ENCODE measurements at regions not wholly inside any gene's neighbourhood (a gene's known extent, or its start where the extent isn't known, plus 50 kb on each side); places are given as distances from the start of the nearest gene placed in this dataset.

GRCh38 chr15:36313736-36314280 is 265.6 kb upstream of the CDIN1 start:
- DNase-seq, result no peak

GRCh38 chr15:36315649-36316048 is 263.8 kb upstream of the CDIN1 start:
- DNase-seq, result no peak

GRCh38 chr15:36323615-36324014 is 255.8 kb upstream of the CDIN1 start:
- DNase-seq, result no peak

DNA sequence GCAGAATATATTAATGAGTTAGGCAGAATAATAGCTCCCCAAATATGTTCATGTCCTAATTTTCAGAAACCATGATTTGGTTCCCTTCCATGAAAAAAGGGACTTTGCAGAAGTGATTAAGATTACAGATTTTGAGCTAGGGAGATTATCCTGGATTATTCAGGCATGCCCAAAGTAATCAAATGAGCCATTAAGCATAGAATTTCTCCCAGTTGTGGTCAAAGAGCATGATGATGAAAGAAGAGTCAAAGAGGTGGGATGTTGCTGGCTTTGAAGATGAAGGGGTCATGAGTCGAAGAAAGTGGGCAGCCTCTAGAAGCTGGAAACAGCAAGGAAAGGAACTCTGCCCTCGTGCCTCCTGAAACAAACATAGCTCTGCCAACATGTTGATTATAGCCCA is 254.2 kb upstream of the CDIN1 start:
- DNase-seq, result no peak

DNA sequence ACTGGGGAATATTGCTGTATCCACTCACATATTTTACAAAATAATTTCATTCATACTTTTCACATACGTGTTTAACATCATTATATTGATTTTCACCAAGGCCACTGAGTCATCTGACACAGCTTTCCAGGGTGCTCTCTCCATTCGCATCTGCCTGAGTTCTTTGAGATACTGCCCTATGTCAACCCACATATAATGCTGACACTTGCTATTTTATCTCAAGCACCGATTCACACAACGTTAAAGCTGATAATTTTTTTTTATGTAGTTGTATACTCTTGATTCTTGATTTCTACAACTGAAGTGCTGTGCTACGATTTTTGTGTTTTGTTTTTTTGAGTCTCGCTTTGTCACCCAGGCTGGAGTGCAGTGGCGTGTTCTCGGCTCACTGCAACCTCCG is 249.8 kb upstream of the CDIN1 start:
- DNase-seq, result no peak

DNA sequence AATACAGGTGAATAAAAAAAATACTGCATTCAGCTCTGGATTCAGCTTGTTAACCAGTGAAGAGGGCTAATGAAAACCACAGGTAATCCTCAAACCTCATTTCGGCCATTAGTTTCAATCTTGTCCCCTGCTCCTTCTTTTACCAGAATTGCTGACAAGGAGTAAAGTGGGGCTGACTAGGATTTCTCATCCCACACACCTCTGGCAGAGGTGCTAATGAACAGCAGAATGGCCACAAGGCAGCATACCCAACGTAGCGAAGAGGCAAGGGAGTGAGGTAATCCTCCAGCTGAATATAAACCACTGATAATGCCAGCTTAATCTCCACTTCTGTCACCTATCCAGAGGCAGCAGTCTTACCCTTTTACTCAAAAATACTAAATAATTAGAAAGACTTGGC is 248.8 kb upstream of the CDIN1 start:
- DNase-seq, result no peak

DNA sequence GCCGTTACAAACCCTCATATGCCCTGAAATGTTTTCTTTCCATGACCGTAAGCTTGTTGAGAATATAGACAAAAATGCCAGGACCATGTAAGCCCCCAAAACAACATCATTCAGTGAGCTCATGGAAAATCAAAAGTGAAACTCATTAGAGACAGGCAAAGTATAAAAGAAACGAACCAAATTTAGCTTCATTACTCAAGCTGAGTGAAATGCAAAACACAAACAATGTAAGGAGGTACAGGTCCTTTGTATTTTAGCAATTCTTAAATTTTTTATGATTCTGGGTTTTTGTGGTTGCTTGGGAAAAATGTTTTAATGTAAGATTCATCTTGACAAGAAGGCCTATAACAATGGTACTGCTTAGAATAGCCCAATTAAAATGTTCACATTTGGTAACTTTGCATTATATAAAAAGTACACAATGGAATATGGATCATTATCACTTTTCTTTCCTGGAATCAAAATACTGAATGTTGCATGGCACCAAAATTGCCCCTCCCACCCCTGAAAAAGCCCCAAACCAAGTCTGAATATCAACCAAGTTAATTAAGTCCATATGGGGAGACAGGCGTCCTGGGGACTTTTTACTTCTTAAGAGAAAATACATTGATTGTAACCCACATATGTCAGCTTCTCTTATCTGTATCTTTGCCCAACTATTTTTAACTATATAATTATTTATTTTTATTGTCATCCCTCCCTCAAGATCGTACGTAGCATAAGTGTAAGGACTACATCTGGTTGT is 247.7 kb upstream of the CDIN1 start:
- no peak for DNase-seq

DNA sequence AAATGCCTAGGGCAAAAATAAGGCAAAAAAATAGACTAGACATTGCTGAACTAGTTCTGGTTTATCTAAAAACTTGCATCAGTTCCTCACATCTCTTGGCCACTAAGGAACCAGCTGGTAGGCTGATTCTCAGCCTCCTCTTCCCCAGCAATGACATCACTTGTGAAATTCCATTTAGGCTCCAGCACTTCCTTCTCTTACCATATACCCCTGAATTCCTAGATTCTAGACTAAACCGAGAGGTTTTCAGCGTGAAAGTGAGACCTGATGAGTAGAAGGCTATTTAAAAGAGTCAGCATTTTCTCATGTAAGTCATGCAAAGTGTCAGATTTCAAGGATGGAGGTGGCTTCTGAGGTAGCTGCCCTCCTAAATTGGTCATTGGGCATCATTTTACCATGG is 247.1 kb upstream of the CDIN1 start:
- no peak for DNase-seq

- DNase-seq, result no peak
These were observed 246.5 kb upstream of the CDIN1 start for GRCh38 chr15:36332896-36333295.

DNA sequence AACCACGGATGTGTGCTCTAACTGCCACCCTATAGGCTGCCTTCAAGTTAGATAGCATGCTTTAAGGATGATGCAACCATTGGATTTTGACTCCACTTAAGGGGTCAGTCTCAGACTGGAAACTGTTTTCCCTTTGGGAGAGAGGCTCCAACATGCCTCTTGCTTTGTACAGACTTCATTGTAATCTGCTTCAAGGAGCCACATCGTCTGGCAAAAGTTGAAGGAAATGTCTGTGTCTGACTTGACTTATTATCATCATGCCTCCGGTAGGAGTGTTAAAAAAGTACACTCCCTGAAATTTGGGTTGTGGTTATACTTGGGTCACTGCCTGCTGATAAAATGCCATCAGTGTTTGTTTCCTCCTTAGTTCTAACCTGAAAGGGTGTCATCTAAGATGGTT is 245.4 kb upstream of the CDIN1 start:
- DNase-seq, result no peak

DNA sequence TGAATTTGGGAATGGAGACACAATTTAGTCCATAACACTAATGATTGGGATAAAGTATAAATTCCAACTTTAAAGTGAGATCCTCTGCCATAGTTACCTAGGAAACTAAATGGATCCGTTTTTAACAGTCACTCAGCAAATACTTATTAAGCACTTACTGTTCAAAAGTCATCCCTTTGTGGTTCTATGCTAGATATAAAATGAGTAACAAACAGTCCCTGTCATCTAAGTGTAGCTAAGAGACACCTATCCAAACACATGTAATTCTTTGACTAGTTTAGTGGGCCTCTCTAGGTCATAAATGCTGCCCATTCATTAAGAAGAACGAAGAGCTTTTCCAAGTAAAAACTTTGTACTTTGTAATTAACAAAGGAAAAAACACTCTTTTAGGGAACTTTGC is 244.2 kb upstream of the CDIN1 start:
- DNase-seq, result no peak

DNA sequence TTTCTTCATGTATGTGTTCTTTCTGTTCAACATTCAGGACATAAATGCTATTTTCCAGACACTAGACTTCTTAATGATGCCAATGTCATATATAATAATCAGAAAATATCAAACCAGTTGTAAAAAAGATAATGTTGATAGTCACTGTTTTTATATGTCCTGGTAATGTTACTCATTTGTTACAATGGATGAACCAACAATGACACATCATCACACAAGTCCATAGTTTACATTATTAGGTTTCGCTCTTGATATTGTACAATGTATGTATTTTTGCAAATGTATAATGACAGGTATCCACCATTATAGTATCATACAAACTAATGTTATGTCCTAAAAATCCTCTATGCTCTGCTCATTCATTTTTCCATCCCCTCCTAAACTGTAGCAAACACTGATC is 243.8 kb upstream of the CDIN1 start:
- no peak for DNase-seq

- no peak for DNase-seq
These were observed 234.5 kb upstream of the CDIN1 start for GRCh38 chr15:36344887-36345286.

GRCh38 chr15:36347272-36347858 is 232.1 kb upstream of the CDIN1 start:
- no peak for DNase-seq

DNA sequence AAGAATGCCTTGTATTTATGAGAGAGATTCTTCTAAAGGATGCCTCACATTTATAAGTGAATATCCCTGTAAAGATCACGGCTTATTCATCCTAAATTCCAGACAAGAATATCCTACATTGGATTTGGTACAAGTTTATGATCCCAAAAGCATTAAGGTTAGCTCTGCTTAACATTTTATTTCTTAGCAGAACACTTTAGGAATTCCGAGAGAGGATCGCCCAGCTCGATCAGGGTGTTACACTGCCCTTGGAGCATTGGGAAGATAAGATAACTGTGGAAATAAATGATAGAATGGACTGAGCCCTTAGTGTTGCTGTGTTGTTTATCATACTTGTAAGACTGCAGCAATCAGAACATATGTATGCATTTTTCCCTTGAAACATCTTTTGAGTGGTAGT is 223.0 kb upstream of the CDIN1 start:
- DNase-seq, result no peak

DNA sequence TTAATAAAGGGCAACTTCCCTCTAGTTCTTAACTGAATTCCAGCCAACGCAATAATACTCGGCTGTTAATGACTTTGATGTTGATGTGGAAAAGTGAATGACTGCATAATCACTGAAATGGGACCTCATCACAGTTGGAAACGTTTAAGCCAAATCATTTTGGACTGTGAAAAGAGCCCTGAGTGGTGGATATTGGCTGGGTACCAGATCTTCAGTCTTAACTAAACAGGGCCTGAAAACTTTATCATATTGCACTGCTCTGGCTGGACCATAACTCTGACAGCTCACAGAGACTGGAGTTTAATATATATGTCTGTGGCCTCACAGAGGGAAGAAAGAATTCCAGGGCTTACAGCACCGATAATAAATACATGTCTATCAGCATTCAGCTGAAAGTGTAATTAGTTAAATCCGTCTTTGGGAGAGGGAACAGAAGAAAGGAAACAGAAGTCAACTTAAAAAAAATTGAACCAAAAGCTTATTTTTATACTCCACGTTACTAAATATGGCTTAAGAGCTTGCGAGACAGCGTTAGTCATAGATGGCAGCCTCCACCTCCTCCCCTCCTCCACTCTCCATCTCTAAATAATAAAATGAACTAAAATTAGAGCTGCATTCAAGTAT is 222.3 kb upstream of the CDIN1 start:
- no peak for DNase-seq

DNA sequence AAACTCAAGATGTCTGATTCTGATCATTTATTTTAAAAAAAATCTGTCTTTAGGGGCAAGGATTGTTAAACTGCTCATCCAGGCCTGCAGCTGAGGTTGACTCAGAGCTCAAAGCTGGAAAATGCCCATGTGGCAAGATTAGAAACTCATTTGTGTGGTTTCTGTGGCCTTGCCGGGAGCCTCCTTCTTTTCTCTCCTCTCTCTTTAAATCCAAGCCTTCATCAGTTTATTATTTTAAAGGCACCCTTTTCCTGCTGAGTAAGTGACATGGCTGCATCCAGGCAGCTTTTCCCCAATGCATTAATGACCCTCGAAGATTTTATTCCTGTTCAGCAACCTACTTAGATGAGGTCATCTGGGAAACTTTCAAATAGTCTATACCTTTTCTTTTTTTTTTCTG is 221.3 kb upstream of the CDIN1 start:
- DNase-seq, result no peak

GRCh38 chr15:36358523-36358922 is 220.9 kb upstream of the CDIN1 start:
- no peak for DNase-seq

- no peak for DNase-seq
These were observed 220.1 kb upstream of the CDIN1 start for GRCh38 chr15:36359286-36359685.

- DNase-seq, result no peak
These were observed 218.0 kb upstream of the CDIN1 start for GRCh38 chr15:36361351-36361870.

DNA sequence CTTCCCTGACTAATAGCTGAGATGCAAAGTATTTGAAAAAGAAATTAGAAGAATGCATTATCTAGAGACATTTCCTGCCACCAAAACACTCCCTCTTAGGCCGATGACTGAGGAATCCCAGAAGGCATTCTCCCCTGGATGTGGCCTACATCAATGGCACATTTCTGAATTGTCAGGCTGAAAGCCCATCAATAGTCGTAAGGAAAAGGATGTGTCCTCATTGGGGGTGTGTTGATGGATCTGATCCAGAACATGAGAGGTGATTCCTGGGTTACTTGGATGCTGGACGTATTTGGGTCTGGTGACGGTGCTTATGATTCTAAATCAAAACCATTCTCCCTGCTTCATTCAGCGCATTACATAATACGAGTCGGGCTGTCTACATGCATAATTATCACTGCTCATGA is 216.9 kb upstream of the CDIN1 start:
- no peak for DNase-seq

- DNase-seq, result no peak
These were observed 216.1 kb upstream of the CDIN1 start for GRCh38 chr15:36363335-36363734.

DNA sequence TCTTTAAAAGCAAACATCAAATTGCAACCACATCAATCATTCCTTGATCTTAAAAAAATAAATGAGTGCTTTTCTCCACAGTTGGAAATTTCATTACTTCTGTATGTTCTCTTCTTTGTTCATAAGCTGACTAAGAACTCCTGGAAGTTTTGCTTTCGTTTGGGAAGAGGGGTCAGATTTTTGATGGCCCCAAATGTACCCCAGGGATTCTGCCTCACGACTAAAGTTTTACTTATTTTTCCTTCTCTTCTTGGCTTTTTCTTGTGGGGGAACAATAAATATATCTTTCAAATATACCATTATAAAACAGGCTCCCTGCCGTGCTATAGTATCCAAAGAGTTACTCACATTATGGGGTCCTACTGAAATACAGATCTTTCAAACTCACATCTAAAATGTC is 215.0 kb upstream of the CDIN1 start:
- no peak for DNase-seq

DNA sequence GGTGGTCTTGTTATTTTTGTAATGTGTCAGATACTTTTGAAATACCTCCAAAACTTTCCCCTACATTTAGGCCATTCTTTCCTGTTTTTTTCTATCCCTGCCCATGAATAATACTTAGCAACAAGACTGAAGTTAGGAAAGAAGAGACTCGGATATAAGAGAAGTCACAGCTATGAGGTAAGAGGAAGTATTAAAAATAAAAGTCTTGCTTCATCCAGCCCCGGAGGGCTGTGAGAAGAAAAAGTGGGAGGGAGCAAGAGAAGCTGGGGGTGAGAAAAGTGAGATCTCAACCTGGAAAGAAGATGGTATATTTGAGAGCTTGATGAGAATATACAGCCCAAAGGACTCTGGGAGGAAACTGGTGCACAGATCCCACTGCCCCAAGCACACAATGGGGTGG is 213.5 kb upstream of the CDIN1 start:
- no peak for DNase-seq

Measured in NCI-H774 (cell line).